Nephron progenitor cell (in vitro differentiated cells): ENCODE measurements at regions not wholly inside any gene's neighbourhood (a gene's known extent, or its start where the extent isn't known, plus 50 kb on each side); places are given as distances from the start of the nearest gene placed in this dataset.

Source experiments
- DNase-seq: peaks from one replicate; pipeline ENCODE4 v3.0.0; 2021
- H3K27ac Mint-ChIP-seq: 2 replicates; pipeline ENCODE4 v1.8.0; 2021; ENCODE audit warnings: mild to moderate bottlenecking, moderate library complexity, mixed read lengths
- H3K27me3 Mint-ChIP-seq: 2 replicates; pipeline ENCODE4 v1.8.0; 2021; ENCODE audit warnings: mild to moderate bottlenecking, low read depth, mixed read lengths; ENCODE audit not compliant: poor library complexity
- H3K36me3 Mint-ChIP-seq: 2 replicates; pipeline ENCODE4 v1.8.0; 2021; ENCODE audit warnings: low read depth, mixed read lengths
- H3K4me1 Mint-ChIP-seq: 2 replicates; pipeline ENCODE4 v1.8.0; 2021; ENCODE audit warnings: mixed read lengths
- H3K4me3 Mint-ChIP-seq: 2 replicates; pipeline ENCODE4 v1.8.0; 2021; ENCODE audit warnings: mild to moderate bottlenecking, moderate library complexity, mixed read lengths
- H3K9me3 Mint-ChIP-seq: 2 replicates; pipeline ENCODE4 v1.8.0; 2021; ENCODE audit warnings: mild to moderate bottlenecking, moderate library complexity, mixed read lengths
- TF ChIP-seq, protein P1 (sequence below): fragments of 200-600 bp; sonication (generic); IDR thresholded peaks from 2 replicates; pipeline ENCODE4 v1.5.0; 2021; ENCODE audit warnings: antibody characterized with exemption

DNA sequence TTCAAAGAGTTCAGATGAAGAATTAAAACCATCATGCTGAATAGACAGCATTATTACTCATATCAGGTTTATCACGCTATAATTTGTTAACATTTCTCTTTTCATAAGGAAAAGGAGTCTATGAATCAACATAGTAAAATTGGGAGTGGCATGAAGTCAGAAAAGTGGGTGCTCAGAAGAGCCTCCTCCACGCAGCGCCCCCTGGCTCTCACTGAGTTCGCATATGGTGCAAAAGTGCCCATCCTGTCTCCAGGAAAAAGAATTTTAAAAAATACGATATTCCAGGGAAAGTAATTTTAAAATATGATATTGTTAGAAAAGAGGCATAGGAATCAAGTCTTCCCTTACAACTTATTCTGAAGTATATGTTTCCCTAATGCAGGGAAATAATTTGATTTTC lies 176.3 kb upstream of the TCERG1L start:
- Mint-ChIP-seq H3K36me3 (no peaks in the 10 kb centered on the region), H3K9me3 (peaks cover 27% of the 10 kb centered on the region), H3K4me3 (no peak overlapping the region), H3K27me3 (no peaks in the 10 kb centered on the region), H3K27ac (peak overlapping the region; percentile 16), H3K4me1 (no peaks in the 10 kb centered on the region)
- TF ChIP-seq, protein P1, sequence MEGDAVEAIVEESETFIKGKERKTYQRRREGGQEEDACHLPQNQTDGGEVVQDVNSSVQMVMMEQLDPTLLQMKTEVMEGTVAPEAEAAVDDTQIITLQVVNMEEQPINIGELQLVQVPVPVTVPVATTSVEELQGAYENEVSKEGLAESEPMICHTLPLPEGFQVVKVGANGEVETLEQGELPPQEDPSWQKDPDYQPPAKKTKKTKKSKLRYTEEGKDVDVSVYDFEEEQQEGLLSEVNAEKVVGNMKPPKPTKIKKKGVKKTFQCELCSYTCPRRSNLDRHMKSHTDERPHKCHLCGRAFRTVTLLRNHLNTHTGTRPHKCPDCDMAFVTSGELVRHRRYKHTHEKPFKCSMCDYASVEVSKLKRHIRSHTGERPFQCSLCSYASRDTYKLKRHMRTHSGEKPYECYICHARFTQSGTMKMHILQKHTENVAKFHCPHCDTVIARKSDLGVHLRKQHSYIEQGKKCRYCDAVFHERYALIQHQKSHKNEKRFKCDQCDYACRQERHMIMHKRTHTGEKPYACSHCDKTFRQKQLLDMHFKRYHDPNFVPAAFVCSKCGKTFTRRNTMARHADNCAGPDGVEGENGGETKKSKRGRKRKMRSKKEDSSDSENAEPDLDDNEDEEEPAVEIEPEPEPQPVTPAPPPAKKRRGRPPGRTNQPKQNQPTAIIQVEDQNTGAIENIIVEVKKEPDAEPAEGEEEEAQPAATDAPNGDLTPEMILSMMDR, result no peak
- no peak for DNase-seq

DNA sequence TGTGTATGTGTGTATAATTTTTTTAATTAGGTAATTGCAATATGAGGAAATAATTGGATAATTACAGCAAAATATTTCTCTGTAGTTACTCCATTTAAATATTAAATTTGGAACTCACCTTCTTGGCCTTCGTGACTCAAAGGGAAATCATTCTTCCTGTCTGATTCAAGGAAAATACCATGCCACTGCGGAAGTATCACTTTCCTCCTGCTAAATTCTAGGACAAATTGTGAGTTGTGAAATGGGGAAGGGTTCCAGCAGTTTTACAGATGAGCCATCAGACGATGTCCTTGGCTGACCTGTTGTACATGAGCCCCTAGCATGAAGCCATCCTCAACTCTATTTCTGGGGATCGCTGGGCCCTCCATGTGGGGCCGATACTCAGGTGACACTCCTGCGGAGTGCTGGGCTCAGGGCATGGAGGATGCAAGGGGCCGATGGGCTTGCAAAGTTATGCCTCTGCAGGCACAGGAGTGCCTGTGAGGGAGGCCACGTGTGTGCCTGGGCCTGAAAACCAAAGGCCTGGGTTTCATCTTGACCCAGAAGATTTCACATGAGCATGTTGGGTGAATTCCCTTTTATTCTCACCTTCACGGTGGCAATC lies 179.6 kb upstream of the TCERG1L start:
- TF ChIP-seq, protein P1, result no peak
- H3K27ac Mint-ChIP-seq, result no peak overlapping the region
- peaks cover 3% of the 10 kb centered on the region for H3K27me3 Mint-ChIP-seq
- no peak overlapping the region for H3K4me3 Mint-ChIP-seq
- no peaks in the 10 kb centered on the region for H3K36me3 Mint-ChIP-seq
- H3K9me3 Mint-ChIP-seq, result peaks cover 16% of the 10 kb centered on the region
- DNase-seq, result no peak
- H3K4me1 Mint-ChIP-seq, result no peaks in the 10 kb centered on the region

DNA sequence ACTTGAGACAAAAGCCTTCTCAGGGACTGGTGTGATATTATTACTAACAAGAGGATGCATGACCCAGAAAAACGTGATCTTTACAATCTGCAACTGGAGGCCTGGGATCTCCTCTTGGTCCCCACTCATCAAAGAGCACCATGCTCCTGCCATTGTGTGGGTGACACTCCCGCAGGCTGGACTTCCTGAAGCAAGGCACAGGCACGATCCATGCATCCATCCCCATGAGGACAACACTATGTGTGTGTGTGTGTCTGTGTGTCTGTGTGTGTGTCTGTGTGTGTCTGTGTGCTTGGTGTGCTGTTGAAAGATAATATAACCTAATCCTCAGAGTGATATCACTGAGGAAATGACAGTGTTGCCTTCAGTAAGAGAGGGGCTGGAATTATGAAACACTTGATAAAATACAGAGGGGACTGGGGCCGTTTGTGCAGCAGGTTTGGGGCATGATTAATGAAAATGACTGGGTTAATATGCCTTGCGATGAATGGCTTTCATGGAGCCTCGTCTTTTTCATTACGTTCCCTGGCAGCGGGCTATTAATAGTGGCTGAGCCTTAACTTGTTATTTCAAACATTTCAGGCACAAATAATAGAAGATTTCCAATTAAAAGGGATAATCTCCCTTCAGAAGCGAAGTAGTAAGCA lies 180.8 kb upstream of the TCERG1L start:
- Mint-ChIP-seq H3K27me3 (peaks cover 11% of the 10 kb centered on the region), H3K27ac (no peak overlapping the region), H3K4me1 (no peaks in the 10 kb centered on the region), H3K4me3 (no peak overlapping the region), H3K36me3 (no peaks in the 10 kb centered on the region), H3K9me3 (peaks cover 16% of the 10 kb centered on the region)
- TF ChIP-seq, protein P1, result no peak
- no peak for DNase-seq

DNA sequence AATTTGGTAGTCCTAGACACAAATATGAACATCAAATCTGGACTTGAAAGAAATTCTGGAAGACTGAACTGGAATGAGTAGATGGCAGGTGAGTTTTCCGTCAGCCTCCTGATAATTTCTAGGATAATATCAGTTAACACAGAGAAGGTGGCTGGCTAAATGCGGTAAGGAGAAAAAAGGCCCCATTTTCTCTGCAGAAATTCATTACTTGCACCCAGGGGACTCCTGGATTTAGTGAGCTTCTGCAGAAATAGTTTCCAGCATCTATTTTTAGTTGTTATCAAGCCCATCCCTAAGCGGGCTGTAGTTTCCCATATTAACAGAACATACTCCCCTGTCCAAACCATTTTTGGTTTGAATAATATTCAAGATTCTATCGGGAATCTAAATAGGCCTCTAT lies 181.9 kb upstream of the TCERG1L start:
- Mint-ChIP-seq H3K27ac (no peak overlapping the region), H3K4me3 (no peak overlapping the region), H3K27me3 (peaks cover 11% of the 10 kb centered on the region), H3K4me1 (peaks cover 5% of the 10 kb centered on the region), H3K36me3 (no peaks in the 10 kb centered on the region), H3K9me3 (peaks cover 9% of the 10 kb centered on the region)
- DNase-seq, result no peak
- TF ChIP-seq, protein P1, result no peak

DNA sequence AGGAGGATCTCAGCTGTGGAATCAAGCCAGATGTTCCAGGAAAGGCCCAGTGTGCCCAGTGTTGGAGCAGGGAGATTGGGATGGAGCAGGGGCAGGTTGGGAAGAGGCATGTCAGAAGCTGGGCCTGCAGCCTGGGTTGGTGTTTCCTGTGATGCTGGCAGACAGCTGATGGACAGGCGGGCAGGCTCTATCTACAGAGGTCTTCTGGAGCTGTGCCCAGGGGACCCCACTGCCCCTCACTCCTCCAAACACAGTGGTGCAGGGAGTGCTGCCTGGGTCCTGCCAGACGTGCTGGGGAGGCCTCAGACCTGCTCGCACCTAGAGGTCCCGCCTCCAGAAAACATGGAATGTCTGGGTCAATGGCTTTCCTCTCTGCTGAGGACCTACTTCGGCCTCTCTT lies 182.9 kb upstream of the TCERG1L start:
- no peak overlapping the region for H3K27ac Mint-ChIP-seq

More for the DNA sequence above, 182.9 kb upstream of the TCERG1L start:
- Mint-ChIP-seq H3K9me3 (peaks cover 4% of the 10 kb centered on the region), H3K36me3 (no peaks in the 10 kb centered on the region), H3K4me1 (peaks cover 6% of the 10 kb centered on the region), H3K4me3 (no peak overlapping the region), H3K27me3 (peaks cover 11% of the 10 kb centered on the region)
- TF ChIP-seq, protein P1, result no peak
- no peak for DNase-seq
